ENCODE measurements at regions not wholly inside any gene's neighbourhood (a gene's known extent, or its start where the extent isn't known, plus 50 kb on each side); places are given as distances from the start of the nearest gene placed in this dataset.

GRCh38 chr1:208552928-208553327, 308.7 kb upstream of the PLXNA2 start:
- Histone ChIP-seq H3K27ac (no peak overlapping the region), H3K27me3 (no peaks in the 10 kb centered on the region), H3K4me1 (no peaks in the 10 kb centered on the region), H3K4me3 (no peak overlapping the region), H3K9me3 (no peaks in the 10 kb centered on the region), H3K36me3 (no peaks in the 10 kb centered on the region)
- ATAC-seq = no peak
- no peak for TF ChIP-seq POLR2A (IDR thresholded peaks at IDR 0.05)
- TF ChIP-seq EP300 (IDR thresholded peaks at IDR 0.05) = no peak

GRCh38 chr1:208556461-208556860, 312.3 kb upstream of the PLXNA2 start:
- Histone ChIP-seq H3K9me3 (no peaks in the 10 kb centered on the region), H3K4me3 (no peak overlapping the region), H3K27me3 (no peaks in the 10 kb centered on the region), H3K36me3 (no peaks in the 10 kb centered on the region), H3K27ac (no peak overlapping the region), H3K4me1 (no peaks in the 10 kb centered on the region)
- TF ChIP-seq CTCF (IDR thresholded peaks at IDR 0.05) (no peak), POLR2A (IDR thresholded peaks at IDR 0.05) (no peak), EP300 (IDR thresholded peaks at IDR 0.05) (no peak), POLR2AphosphoS5 (IDR thresholded peaks at IDR 0.05) (no peak)
- 85 to 93% methylated on average over 5 to 6 of the region's 6 CpGs for WGBS, 2 donors (ENCODE audit: low coverage in 1 of 2)
- ATAC-seq = no peak

GRCh38 chr1:208557046-208557722, 313.0 kb upstream of the PLXNA2 start:
- Histone ChIP-seq H3K27me3 (no peaks in the 10 kb centered on the region), H3K36me3 (no peaks in the 10 kb centered on the region), H3K27ac (no peak overlapping the region), H3K4me3 (no peak overlapping the region), H3K4me1 (no peaks in the 10 kb centered on the region), H3K9me3 (no peaks in the 10 kb centered on the region)
- TF ChIP-seq CTCF (IDR thresholded peaks at IDR 0.05) = no peak
- TF ChIP-seq POLR2A (IDR thresholded peaks at IDR 0.05) = no peak
- no peak for TF ChIP-seq POLR2AphosphoS5 (IDR thresholded peaks at IDR 0.05)
- TF ChIP-seq EP300 (IDR thresholded peaks at IDR 0.05) = no peak
- 47 to 50% methylated on average over 1 to 2 of the region's 2 CpGs for WGBS, 2 donors (ENCODE audit: low coverage in 1 of 2)
- no peak for ATAC-seq

- Histone ChIP-seq H3K27ac (no peak overlapping the region), H3K9me3 (no peaks in the 10 kb centered on the region), H3K4me3 (no peak overlapping the region), H3K36me3 (no peaks in the 10 kb centered on the region), H3K27me3 (no peaks in the 10 kb centered on the region), H3K4me1 (no peaks in the 10 kb centered on the region)
- WGBS, 2 donors (ENCODE audit: low coverage in 1 of 2) = 52 to 61% methylated on average over 3 of the region's 3 CpGs
- ATAC-seq = no peak
- TF ChIP-seq CTCF (IDR thresholded peaks at IDR 0.05) (no peak), EP300 (IDR thresholded peaks at IDR 0.05) (no peak), POLR2AphosphoS5 (IDR thresholded peaks at IDR 0.05) (no peak), POLR2A (IDR thresholded peaks at IDR 0.05) (no peak)
These were observed 313.5 kb upstream of the PLXNA2 start for GRCh38 chr1:208557723-208558094.

GRCh38 chr1:208559597-208560329, 315.6 kb upstream of the PLXNA2 start:
- peaks cover 4% of the 10 kb centered on the region for H3K27me3 ChIP-seq
- 64 to 67% methylated on average over 1 to 6 of the region's 6 CpGs for WGBS, 2 donors (ENCODE audit: low coverage in 1 of 2)
- no peaks in the 10 kb centered on the region for H3K4me1 ChIP-seq
- TF ChIP-seq POLR2AphosphoS5 (IDR thresholded peaks at IDR 0.05) (no peak), POLR2A (IDR thresholded peaks at IDR 0.05) (no peak)
- no peaks in the 10 kb centered on the region for H3K9me3 ChIP-seq
- no peak for ATAC-seq
- H3K36me3 ChIP-seq = no peaks in the 10 kb centered on the region
- no peak overlapping the region for H3K27ac ChIP-seq
- H3K4me3 ChIP-seq = no peak overlapping the region
